ENCODE measurements at regions not wholly inside any gene's neighbourhood (a gene's known extent, or its start where the extent isn't known, plus 50 kb on each side); places are given as distances from the start of the nearest gene placed in this dataset.

GRCh38 chr9:90132866-90133265 lies 509.8 kb downstream of the DIRAS2 start:
- Histone ChIP-seq H3K27ac (no peak overlapping the region), H3K9me3 (ENCODE audit: low read depth, low read length) (no peaks in the 10 kb centered on the region), H3K9ac (ENCODE audit: insufficient read length) (no peak overlapping the region), H3K4me3 (no peak overlapping the region), H3K36me3 (ENCODE audit: insufficient read depth, low read length) (no peaks in the 10 kb centered on the region)
- DNase-seq (ENCODE audit: low read depth, low spot score), result no peak
- TF ChIP-seq FOXP2 (optimal IDR thresholded peaks at IDR 0.05; ENCODE audit: control extremely low read depth, extremely low read length, insufficient read depth), result no peak
- no peak for TF ChIP-seq POLR2AphosphoS5 (IDR thresholded peaks at IDR 0.05; ENCODE audit: borderline replicate concordance, low read depth, low read length)
- TF ChIP-seq EZH2 (IDR thresholded peaks at IDR 0.05), result no peak

- no peak for DNase-seq (ENCODE audit: low read depth, low spot score)
- Histone ChIP-seq H3K9me3 (ENCODE audit: low read depth, low read length) (no peaks in the 10 kb centered on the region), H3K27ac (no peak overlapping the region), H3K4me3 (no peak overlapping the region), H3K36me3 (ENCODE audit: insufficient read depth, low read length) (no peaks in the 10 kb centered on the region), H3K9ac (ENCODE audit: insufficient read length) (no peak overlapping the region)
- TF ChIP-seq POLR2AphosphoS5 (IDR thresholded peaks at IDR 0.05; ENCODE audit: borderline replicate concordance, low read depth, low read length) (no peak), FOXP2 (optimal IDR thresholded peaks at IDR 0.05; ENCODE audit: control extremely low read depth, extremely low read length, insufficient read depth) (no peak), EZH2 (IDR thresholded peaks at IDR 0.05) (no peak)
Observed at GRCh38 chr9:90137801-90138200, 504.8 kb downstream of the DIRAS2 start.

GRCh38 chr9:90140131-90140818 lies 502.3 kb downstream of the DIRAS2 start:
- Histone ChIP-seq H3K36me3 (ENCODE audit: insufficient read depth, low read length) (no peaks in the 10 kb centered on the region), H3K9ac (ENCODE audit: insufficient read length) (no peak overlapping the region), H3K4me3 (no peak overlapping the region), H3K9me3 (ENCODE audit: low read depth, low read length) (no peaks in the 10 kb centered on the region), H3K27ac (no peak overlapping the region)
- no peak for DNase-seq (ENCODE audit: low read depth, low spot score)
- TF ChIP-seq FOXP2 (optimal IDR thresholded peaks at IDR 0.05; ENCODE audit: control extremely low read depth, extremely low read length, insufficient read depth), result no peak
- no peak for TF ChIP-seq EZH2 (IDR thresholded peaks at IDR 0.05)
- TF ChIP-seq POLR2AphosphoS5 (IDR thresholded peaks at IDR 0.05; ENCODE audit: borderline replicate concordance, low read depth, low read length), result no peak

GRCh38 chr9:90141723-90142122 lies 500.9 kb downstream of the DIRAS2 start:
- H3K36me3 ChIP-seq (ENCODE audit: insufficient read depth, low read length), result no peaks in the 10 kb centered on the region
- H3K9ac ChIP-seq (ENCODE audit: insufficient read length), result no peak overlapping the region
- peak; percentile 8 for DNase-seq (ENCODE audit: low read depth, low spot score)
- no peak overlapping the region for H3K27ac ChIP-seq
- no peak overlapping the region for H3K4me3 ChIP-seq
- TF ChIP-seq FOXP2 (optimal IDR thresholded peaks at IDR 0.05; ENCODE audit: control extremely low read depth, extremely low read length, insufficient read depth) (no peak), EZH2 (IDR thresholded peaks at IDR 0.05) (no peak), POLR2AphosphoS5 (IDR thresholded peaks at IDR 0.05; ENCODE audit: borderline replicate concordance, low read depth, low read length) (no peak)
- no peaks in the 10 kb centered on the region for H3K9me3 ChIP-seq (ENCODE audit: low read depth, low read length)

GRCh38 chr9:90142580-90142979 lies 500.0 kb downstream of the DIRAS2 start:
- Histone ChIP-seq H3K4me3 (no peak overlapping the region), H3K27ac (no peak overlapping the region), H3K9me3 (ENCODE audit: low read depth, low read length) (no peaks in the 10 kb centered on the region), H3K36me3 (ENCODE audit: insufficient read depth, low read length) (no peaks in the 10 kb centered on the region), H3K9ac (ENCODE audit: insufficient read length) (no peak overlapping the region)
- TF ChIP-seq POLR2AphosphoS5 (IDR thresholded peaks at IDR 0.05; ENCODE audit: borderline replicate concordance, low read depth, low read length), result no peak
- TF ChIP-seq EZH2 (IDR thresholded peaks at IDR 0.05), result no peak
- no peak for TF ChIP-seq FOXP2 (optimal IDR thresholded peaks at IDR 0.05; ENCODE audit: control extremely low read depth, extremely low read length, insufficient read depth)
- peak; percentile 18 for DNase-seq (ENCODE audit: low read depth, low spot score)

GRCh38 chr9:90147426-90147825 lies 495.2 kb downstream of the DIRAS2 start:
- no peak for TF ChIP-seq FOXP2 (optimal IDR thresholded peaks at IDR 0.05; ENCODE audit: control extremely low read depth, extremely low read length, insufficient read depth)
- no peak for TF ChIP-seq POLR2AphosphoS5 (IDR thresholded peaks at IDR 0.05; ENCODE audit: borderline replicate concordance, low read depth, low read length)
- no peak for TF ChIP-seq EZH2 (IDR thresholded peaks at IDR 0.05)
- Histone ChIP-seq H3K9me3 (ENCODE audit: low read depth, low read length) (no peaks in the 10 kb centered on the region), H3K27ac (no peak overlapping the region), H3K9ac (ENCODE audit: insufficient read length) (no peak overlapping the region), H3K36me3 (ENCODE audit: insufficient read depth, low read length) (no peaks in the 10 kb centered on the region), H3K4me3 (no peak overlapping the region)
- no peak for DNase-seq (ENCODE audit: low read depth, low spot score)

- Histone ChIP-seq H3K9ac (ENCODE audit: insufficient read length) (no peak overlapping the region), H3K4me3 (no peak overlapping the region), H3K36me3 (ENCODE audit: insufficient read depth, low read length) (no peaks in the 10 kb centered on the region), H3K27ac (no peak overlapping the region), H3K9me3 (ENCODE audit: low read depth, low read length) (no peaks in the 10 kb centered on the region)
- TF ChIP-seq EZH2 (IDR thresholded peaks at IDR 0.05), result no peak
- no peak for TF ChIP-seq FOXP2 (optimal IDR thresholded peaks at IDR 0.05; ENCODE audit: control extremely low read depth, extremely low read length, insufficient read depth)
- no peak for TF ChIP-seq POLR2AphosphoS5 (IDR thresholded peaks at IDR 0.05; ENCODE audit: borderline replicate concordance, low read depth, low read length)
- DNase-seq (ENCODE audit: low read depth, low spot score), result no peak
Observed at GRCh38 chr9:90156318-90156717, 486.3 kb downstream of the DIRAS2 start.

GRCh38 chr9:90162326-90162725 lies 480.3 kb downstream of the DIRAS2 start:
- no peak for DNase-seq (ENCODE audit: low read depth, low spot score)
- TF ChIP-seq POLR2AphosphoS5 (IDR thresholded peaks at IDR 0.05; ENCODE audit: borderline replicate concordance, low read depth, low read length) (no peak), EZH2 (IDR thresholded peaks at IDR 0.05) (no peak), FOXP2 (optimal IDR thresholded peaks at IDR 0.05; ENCODE audit: control extremely low read depth, extremely low read length, insufficient read depth) (no peak)
- H3K9me3 ChIP-seq (ENCODE audit: low read depth, low read length), result no peaks in the 10 kb centered on the region
- H3K36me3 ChIP-seq (ENCODE audit: insufficient read depth, low read length), result no peaks in the 10 kb centered on the region
- H3K4me3 ChIP-seq, result no peak overlapping the region
- H3K27ac ChIP-seq, result no peak overlapping the region
- H3K9ac ChIP-seq (ENCODE audit: insufficient read length), result no peak overlapping the region

GRCh38 chr9:90162819-90163218 lies 479.8 kb downstream of the DIRAS2 start:
- no peak overlapping the region for H3K27ac ChIP-seq
- no peak for DNase-seq (ENCODE audit: low read depth, low spot score)
- no peak for TF ChIP-seq POLR2AphosphoS5 (IDR thresholded peaks at IDR 0.05; ENCODE audit: borderline replicate concordance, low read depth, low read length)
- no peak for TF ChIP-seq FOXP2 (optimal IDR thresholded peaks at IDR 0.05; ENCODE audit: control extremely low read depth, extremely low read length, insufficient read depth)
- no peak for TF ChIP-seq EZH2 (IDR thresholded peaks at IDR 0.05)

More at GRCh38 chr9:90162819-90163218, 479.8 kb downstream of the DIRAS2 start:
- Histone ChIP-seq H3K9me3 (ENCODE audit: low read depth, low read length) (no peaks in the 10 kb centered on the region), H3K36me3 (ENCODE audit: insufficient read depth, low read length) (no peaks in the 10 kb centered on the region), H3K9ac (ENCODE audit: insufficient read length) (no peak overlapping the region), H3K4me3 (no peak overlapping the region)
